ENCODE measurements at regions not wholly inside any gene's neighbourhood (a gene's known extent, or its start where the extent isn't known, plus 50 kb on each side); places are given as distances from the start of the nearest gene placed in this dataset.

- H3K4me2 ChIP-seq (ENCODE audit: low read depth, low read length, poor library complexity, severe bottlenecking), result no peak overlapping the region
- no peaks in the 10 kb centered on the region for H3K79me2 ChIP-seq (ENCODE audit: insufficient read depth, low read length)
- no peak overlapping the region for H3K4me3 ChIP-seq (ENCODE audit: insufficient read depth, low read length, poor library complexity, severe bottlenecking)
- TF ChIP-seq CTCF (IDR thresholded peaks at IDR 0.05; ENCODE audit: insufficient read depth, low read length, poor library complexity, severe bottlenecking) (no peak), EZH2phosphoT487 (conservative IDR thresholded peaks at IDR 0.05; ENCODE audit: low read length) (no peak)
- H4K20me1 ChIP-seq (ENCODE audit: low read depth, low read length), result no peaks in the 10 kb centered on the region
- H3K36me3 ChIP-seq (ENCODE audit: low read length), result no peaks in the 10 kb centered on the region
- no peaks in the 10 kb centered on the region for H3K9me2 ChIP-seq (replicated peaks; ENCODE audit: insufficient read depth, low read length)
- no peaks in the 10 kb centered on the region for H3K9me3 ChIP-seq (ENCODE audit: insufficient read depth, low read length)
- no peak overlapping the region for H3K9ac ChIP-seq (ENCODE audit: low read length)
- no peaks in the 10 kb centered on the region for H3F3A ChIP-seq (ENCODE audit: insufficient read depth)
- H3K27me3 ChIP-seq (ENCODE audit: low read length), result no peaks in the 10 kb centered on the region
- no peak overlapping the region for H2AFZ ChIP-seq (ENCODE audit: low read depth, low read length, severe bottlenecking)
- no peak overlapping the region for H3K27ac ChIP-seq (ENCODE audit: low read depth, low read length)
Observed at GRCh38 chr2:3079466-3079865, 298.2 kb downstream of the EIPR1 start.

- no peaks in the 10 kb centered on the region for H4K20me1 ChIP-seq (ENCODE audit: low read depth, low read length)
- no peak overlapping the region for H2AFZ ChIP-seq (ENCODE audit: low read depth, low read length, severe bottlenecking)
- TF ChIP-seq EZH2phosphoT487 (conservative IDR thresholded peaks at IDR 0.05; ENCODE audit: low read length), result no peak
- TF ChIP-seq CTCF (IDR thresholded peaks at IDR 0.05; ENCODE audit: insufficient read depth, low read length, poor library complexity, severe bottlenecking), result no peak
- no peak overlapping the region for H3K4me3 ChIP-seq (ENCODE audit: insufficient read depth, low read length, poor library complexity, severe bottlenecking)
- no peak overlapping the region for H3K4me2 ChIP-seq (ENCODE audit: low read depth, low read length, poor library complexity, severe bottlenecking)
- H3K27me3 ChIP-seq (ENCODE audit: low read length), result no peaks in the 10 kb centered on the region
- no peak overlapping the region for H3K27ac ChIP-seq (ENCODE audit: low read depth, low read length)
- H3K79me2 ChIP-seq (ENCODE audit: insufficient read depth, low read length), result no peaks in the 10 kb centered on the region
- H3F3A ChIP-seq (ENCODE audit: insufficient read depth), result no peaks in the 10 kb centered on the region
- H3K36me3 ChIP-seq (ENCODE audit: low read length), result no peaks in the 10 kb centered on the region
- H3K9me2 ChIP-seq (replicated peaks; ENCODE audit: insufficient read depth, low read length), result no peaks in the 10 kb centered on the region
- H3K9me3 ChIP-seq (ENCODE audit: insufficient read depth, low read length), result no peaks in the 10 kb centered on the region
- H3K9ac ChIP-seq (ENCODE audit: low read length), result no peak overlapping the region
Observed at GRCh38 chr2:3078684-3079083, 298.9 kb downstream of the EIPR1 start.

GRCh38 chr2:3076848-3077642 lies 300.6 kb downstream of the EIPR1 start:
- Histone ChIP-seq H3K36me3 (ENCODE audit: low read length) (no peaks in the 10 kb centered on the region), H3K4me3 (ENCODE audit: insufficient read depth, low read length, poor library complexity, severe bottlenecking) (no peak overlapping the region), H3K27me3 (ENCODE audit: low read length) (no peaks in the 10 kb centered on the region), H3K27ac (ENCODE audit: low read depth, low read length) (no peak overlapping the region), H4K20me1 (ENCODE audit: low read depth, low read length) (no peaks in the 10 kb centered on the region), H2AFZ (ENCODE audit: low read depth, low read length, severe bottlenecking) (no peak overlapping the region), H3K9me3 (ENCODE audit: insufficient read depth, low read length) (no peaks in the 10 kb centered on the region), H3K4me2 (ENCODE audit: low read depth, low read length, poor library complexity, severe bottlenecking) (no peak overlapping the region), H3F3A (ENCODE audit: insufficient read depth) (no peaks in the 10 kb centered on the region), H3K9ac (ENCODE audit: low read length) (no peak overlapping the region), H3K79me2 (ENCODE audit: insufficient read depth, low read length) (no peaks in the 10 kb centered on the region), H3K9me2 (replicated peaks; ENCODE audit: insufficient read depth, low read length) (no peaks in the 10 kb centered on the region)
- no peak for TF ChIP-seq CTCF (IDR thresholded peaks at IDR 0.05; ENCODE audit: insufficient read depth, low read length, poor library complexity, severe bottlenecking)
- TF ChIP-seq EZH2phosphoT487 (conservative IDR thresholded peaks at IDR 0.05; ENCODE audit: low read length), result no peak

All from SU-DHL-6 (cell line).